ENCODE measurements at regions not wholly inside any gene's neighbourhood (a gene's known extent, or its start where the extent isn't known, plus 50 kb on each side); places are given as distances from the start of the nearest gene placed in this dataset.

GRCh38 chrX:13265111-13265510 lies 54.7 kb downstream of the ATXN3L start:
- TF ChIP-seq YY1 (IDR thresholded peaks at IDR 0.05; ENCODE audit: low read depth) (no peak), ZBTB7A (IDR thresholded peaks at IDR 0.05; ENCODE audit: low read depth) (no peak), CEBPB (IDR thresholded peaks at IDR 0.05) (no peak), USF1 (IDR thresholded peaks at IDR 0.05) (no peak)
